ENCODE measurements at regions not wholly inside any gene's neighbourhood (a gene's known extent, or its start where the extent isn't known, plus 50 kb on each side); places are given as distances from the start of the nearest gene placed in this dataset.

GRCh38 chr1:79726321-79726720, 719.8 kb upstream of the ADGRL4 start:
- H4K20me1 ChIP-seq (ENCODE audit: insufficient read depth, low read length), result no peaks in the 10 kb centered on the region
- no peaks in the 10 kb centered on the region for H3K79me2 ChIP-seq (ENCODE audit: low read length)
- DNase-seq, result no peak
- no peak for TF ChIP-seq EZH2 (optimal IDR thresholded peaks at IDR 0.05; ENCODE audit: low read depth, low read length)
- TF ChIP-seq CTCF (IDR thresholded peaks at IDR 0.05; ENCODE audit: low read length), result no peak
- no peak for TF ChIP-seq EZH2phosphoT487 (IDR thresholded peaks at IDR 0.05; ENCODE audit: low read length)
- H3K9me3 ChIP-seq (replicated peaks; ENCODE audit: insufficient read depth, low read length), result no peaks in the 10 kb centered on the region
- H3K4me2 ChIP-seq (ENCODE audit: low read depth, low read length), result no peak overlapping the region
- H3K9me2 ChIP-seq (replicated peaks; ENCODE audit: insufficient read depth, low read length), result no peaks in the 10 kb centered on the region
- no peaks in the 10 kb centered on the region for H3K27me3 ChIP-seq (replicated peaks; ENCODE audit: insufficient read depth, low read length)
- no peak overlapping the region for H3K4me3 ChIP-seq (ENCODE audit: low read length)
- no peak overlapping the region for H3K27ac ChIP-seq (ENCODE audit: low read length)
- no peaks in the 10 kb centered on the region for H3F3A ChIP-seq (ENCODE audit: insufficient read depth, low read length)
- H3K36me3 ChIP-seq (replicated peaks; ENCODE audit: insufficient read depth, low read length), result no peaks in the 10 kb centered on the region
- H3K4me1 ChIP-seq (ENCODE audit: low read length), result no peaks in the 10 kb centered on the region
- no peak overlapping the region for H2AFZ ChIP-seq (ENCODE audit: low read length)
- H3K9ac ChIP-seq (ENCODE audit: low read length), result no peak overlapping the region

GRCh38 chr1:79716447-79716846, 709.9 kb upstream of the ADGRL4 start:
- Histone ChIP-seq H2AFZ (ENCODE audit: low read length) (no peak overlapping the region), H3K9me3 (replicated peaks; ENCODE audit: insufficient read depth, low read length) (no peaks in the 10 kb centered on the region), H3K4me2 (ENCODE audit: low read depth, low read length) (no peak overlapping the region), H3K4me1 (ENCODE audit: low read length) (peaks cover 6% of the 10 kb centered on the region), H3K27ac (ENCODE audit: low read length) (no peak overlapping the region), H3K9me2 (replicated peaks; ENCODE audit: insufficient read depth, low read length) (no peaks in the 10 kb centered on the region), H3K36me3 (replicated peaks; ENCODE audit: insufficient read depth, low read length) (no peaks in the 10 kb centered on the region), H3K9ac (ENCODE audit: low read length) (no peak overlapping the region), H3K27me3 (replicated peaks; ENCODE audit: insufficient read depth, low read length) (no peaks in the 10 kb centered on the region), H4K20me1 (ENCODE audit: insufficient read depth, low read length) (no peaks in the 10 kb centered on the region), H3K4me3 (ENCODE audit: low read length) (no peak overlapping the region), H3F3A (ENCODE audit: insufficient read depth, low read length) (0 out of 2 replicates have a peak, but pooled peaks cover 3% of the 10 kb centered on the region), H3K79me2 (ENCODE audit: low read length) (no peaks in the 10 kb centered on the region)
- no peak for DNase-seq
- TF ChIP-seq CTCF (IDR thresholded peaks at IDR 0.05; ENCODE audit: low read length) (no peak), EZH2 (optimal IDR thresholded peaks at IDR 0.05; ENCODE audit: low read depth, low read length) (no peak), EZH2phosphoT487 (IDR thresholded peaks at IDR 0.05; ENCODE audit: low read length) (no peak)

GRCh38 chr1:79714664-79715063, 708.1 kb upstream of the ADGRL4 start:
- Histone ChIP-seq H3K4me2 (ENCODE audit: low read depth, low read length) (no peak overlapping the region), H3K9me2 (replicated peaks; ENCODE audit: insufficient read depth, low read length) (no peaks in the 10 kb centered on the region), H3F3A (ENCODE audit: insufficient read depth, low read length) (peaks cover 13% of the 10 kb centered on the region), H3K4me1 (ENCODE audit: low read length) (peaks cover 21% of the 10 kb centered on the region), H3K27ac (ENCODE audit: low read length) (no peak overlapping the region), H3K36me3 (replicated peaks; ENCODE audit: insufficient read depth, low read length) (no peaks in the 10 kb centered on the region), H3K9ac (ENCODE audit: low read length) (no peak overlapping the region), H3K4me3 (ENCODE audit: low read length) (no peak overlapping the region), H4K20me1 (ENCODE audit: insufficient read depth, low read length) (no peaks in the 10 kb centered on the region), H3K79me2 (ENCODE audit: low read length) (no peaks in the 10 kb centered on the region), H3K9me3 (replicated peaks; ENCODE audit: insufficient read depth, low read length) (no peaks in the 10 kb centered on the region), H2AFZ (ENCODE audit: low read length) (no peak overlapping the region), H3K27me3 (replicated peaks; ENCODE audit: insufficient read depth, low read length) (no peaks in the 10 kb centered on the region)
- DNase-seq, result no peak
- TF ChIP-seq CTCF (IDR thresholded peaks at IDR 0.05; ENCODE audit: low read length), result no peak
- TF ChIP-seq EZH2 (optimal IDR thresholded peaks at IDR 0.05; ENCODE audit: low read depth, low read length), result no peak
- TF ChIP-seq EZH2phosphoT487 (IDR thresholded peaks at IDR 0.05; ENCODE audit: low read length), result no peak

Measured in MM.1S (cell line).